LoVo (cell line): ENCODE measurements at regions not wholly inside any gene's neighbourhood (a gene's known extent, or its start where the extent isn't known, plus 50 kb on each side); places are given as distances from the start of the nearest gene placed in this dataset.
"Not testable (repeated sequence)": the region's sequence is repeated elsewhere in the genome, so short reads cannot be mapped to it uniquely, and the experiment has no call there.

Source experiments
- DNase-seq: peaks from one replicate; pipeline ENCODE4 v3.0.0-alpha.2; 2016; ENCODE audit warnings: low spot score

DNA sequence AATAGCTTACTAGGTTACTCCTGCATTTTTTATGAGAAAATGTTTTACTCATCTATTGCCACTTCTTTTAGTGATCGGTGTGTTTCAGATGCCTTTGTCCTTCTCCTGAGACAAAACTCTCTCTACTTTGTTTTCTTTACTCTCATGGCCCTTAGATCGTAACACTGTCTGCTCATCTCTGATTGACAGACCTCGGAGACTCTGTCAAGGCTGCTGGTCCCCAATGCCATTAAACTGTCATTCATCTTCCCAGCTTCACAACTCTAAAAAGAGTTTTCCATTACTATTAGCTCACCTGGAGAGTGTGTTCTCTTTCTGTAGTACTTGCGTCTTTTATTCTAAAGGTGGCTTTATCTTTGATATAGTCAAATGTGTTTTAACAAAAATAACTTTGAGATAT lies 765.2 kb downstream of the SLITRK1 start:
- no peak for DNase-seq

DNA sequence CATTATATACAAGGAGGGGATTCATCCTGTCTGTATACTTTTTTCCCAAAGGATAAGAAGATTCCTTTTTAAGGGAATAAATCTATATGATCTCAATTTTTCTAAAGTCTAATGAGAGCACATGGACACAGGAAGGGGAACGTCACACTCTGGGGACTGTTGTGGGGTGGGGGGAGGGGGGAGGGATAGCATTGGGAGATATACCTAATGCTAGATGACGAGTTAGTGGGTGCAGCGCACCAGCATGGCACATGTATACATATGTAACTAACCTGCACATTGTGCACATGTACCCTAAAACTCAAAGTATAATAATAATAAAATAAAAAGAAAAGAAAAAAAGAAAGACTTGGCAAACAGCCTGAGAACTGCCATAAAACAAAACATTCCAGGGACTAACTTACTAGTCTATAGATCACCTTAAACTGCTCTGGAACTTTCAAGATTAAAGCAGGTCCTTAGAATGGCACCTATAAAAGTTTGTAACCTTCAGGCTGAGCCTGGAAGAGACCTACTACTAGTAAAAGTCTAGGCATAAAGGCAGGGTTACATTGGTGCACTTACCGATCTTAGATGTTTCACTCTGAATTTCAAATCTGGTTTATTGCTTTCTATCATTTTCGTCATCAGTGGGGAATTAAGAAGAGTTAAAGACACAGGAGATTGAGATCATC lies 780.6 kb downstream of the SLITRK1 start:
- not testable (repeated sequence) for DNase-seq

DNA sequence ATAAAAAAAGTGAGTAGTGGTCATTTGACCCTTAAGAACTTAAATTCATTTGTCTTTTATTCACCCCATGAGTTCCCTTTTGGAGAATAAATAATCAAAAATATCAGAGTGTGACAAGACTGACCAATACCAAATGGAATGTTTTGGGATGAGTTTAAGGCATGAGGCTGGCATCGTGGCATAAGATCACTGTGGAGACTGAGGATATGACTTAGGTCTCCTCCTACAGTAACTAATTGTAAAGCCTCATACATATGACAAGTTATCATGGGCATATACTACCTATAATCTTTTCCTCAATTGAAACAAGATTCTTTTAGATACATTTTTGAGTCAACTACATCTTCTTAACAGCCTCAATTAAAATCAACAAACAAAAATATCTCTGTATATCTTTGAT lies 782.0 kb downstream of the SLITRK1 start:
- DNase-seq: no peak

DNA sequence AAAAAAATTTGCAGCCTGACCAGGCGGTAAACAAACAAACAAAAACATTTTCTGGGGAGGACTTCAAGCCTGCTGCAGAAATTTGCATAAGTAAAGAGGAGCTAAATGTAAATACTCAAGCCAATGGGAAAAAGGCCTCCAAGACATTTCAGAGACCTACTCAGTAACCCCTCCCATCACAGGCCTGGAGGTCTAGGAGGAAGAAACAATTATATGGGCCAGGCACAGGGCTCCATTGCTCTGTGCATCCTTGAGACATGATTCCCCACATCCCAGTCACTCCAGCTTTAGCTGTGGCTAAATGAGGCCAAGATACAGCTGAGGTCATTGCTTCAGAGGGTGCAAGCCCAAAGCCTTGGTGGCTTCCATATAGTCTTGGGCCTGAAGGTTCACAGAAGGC lies 793.4 kb downstream of the SLITRK1 start:
- DNase-seq: no peak

DNA sequence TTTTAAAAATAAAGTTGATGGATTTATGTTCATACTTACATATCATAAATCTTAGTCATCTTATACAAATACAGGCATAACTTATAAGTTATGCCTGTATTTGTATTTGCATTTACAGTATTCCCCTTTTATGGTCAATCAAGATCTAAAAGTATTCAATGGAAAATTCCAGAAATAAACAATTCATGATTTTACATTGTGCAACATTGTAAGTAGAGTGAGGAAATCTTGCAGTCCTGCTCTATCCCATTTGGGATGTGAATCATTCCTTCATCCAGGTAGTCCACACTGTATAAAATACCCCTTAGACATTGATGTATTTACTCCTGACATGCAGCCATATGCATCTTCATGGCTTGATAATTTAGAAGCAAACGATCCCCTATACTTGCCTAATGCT lies 795.3 kb downstream of the SLITRK1 start:
- DNase-seq: no peak

DNA sequence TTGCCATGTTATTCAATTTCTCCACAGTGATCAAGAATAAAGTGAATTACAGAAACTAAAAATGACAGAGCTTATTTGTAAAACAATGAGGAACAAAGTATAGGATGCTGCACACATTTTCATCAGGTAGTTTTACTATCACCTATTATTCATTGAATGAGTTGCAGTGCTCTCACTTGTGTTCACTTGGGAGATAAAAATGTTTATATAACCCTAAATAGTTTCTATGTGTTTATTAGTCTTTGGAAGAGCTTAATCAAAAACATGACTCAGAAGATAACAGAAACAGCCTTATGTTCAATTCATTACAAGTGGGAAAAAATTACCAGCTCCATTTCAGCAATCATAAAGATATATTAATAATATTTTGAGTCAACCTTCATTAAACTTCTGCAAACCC lies 796.2 kb downstream of the SLITRK1 start:
- no peak for DNase-seq

DNA sequence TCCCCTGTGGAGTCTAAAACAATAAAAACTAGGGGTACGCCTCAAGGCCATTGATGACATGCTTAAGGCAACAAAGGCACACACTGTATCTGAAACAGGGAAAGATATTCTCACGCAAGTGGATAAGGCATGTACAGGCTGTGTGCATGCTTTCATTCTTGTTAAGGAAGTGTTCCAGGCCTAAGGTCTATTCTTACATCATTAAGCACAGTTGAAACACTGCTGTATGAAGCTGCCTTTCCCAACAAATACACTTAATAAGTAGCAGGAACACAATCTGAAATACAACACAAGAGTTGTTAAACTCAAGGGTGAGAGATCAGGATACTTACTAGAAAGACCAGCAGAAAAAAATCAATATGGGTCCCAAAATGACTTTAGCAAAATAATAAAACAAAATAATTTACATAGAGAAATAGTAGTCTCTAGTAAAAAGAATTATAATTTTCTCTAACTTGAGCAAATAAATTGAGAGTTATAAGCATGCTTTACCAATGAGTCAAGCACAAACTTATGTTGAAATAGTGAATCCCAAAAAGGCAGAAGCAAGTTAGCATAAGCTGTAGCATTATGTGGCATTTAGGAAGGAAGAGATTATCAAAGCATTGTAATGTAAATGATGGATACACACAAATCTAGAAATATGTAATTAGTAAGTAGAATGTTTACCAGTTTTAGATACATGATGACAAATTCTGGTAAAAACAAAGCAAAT lies 796.9 kb downstream of the SLITRK1 start:
- DNase-seq: no peak

DNA sequence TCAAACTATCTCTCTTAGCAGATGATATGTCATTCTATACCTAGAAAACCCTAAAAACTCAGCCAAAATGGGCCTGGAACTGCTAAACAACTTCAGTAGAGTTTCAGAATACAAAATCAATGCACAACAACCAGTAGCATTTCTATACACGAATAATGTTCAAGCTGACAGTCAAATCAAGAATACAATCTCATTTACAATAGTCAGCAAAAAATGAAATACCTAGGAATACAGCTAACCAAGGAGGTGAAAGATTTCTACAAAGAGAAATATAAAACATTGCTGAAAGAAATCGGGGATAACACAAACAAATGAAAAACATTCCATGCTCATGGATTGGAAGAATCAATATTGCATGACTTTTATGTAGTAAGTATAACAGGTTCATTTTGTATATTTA lies 804.8 kb downstream of the SLITRK1 start:
- no peak for DNase-seq

DNA sequence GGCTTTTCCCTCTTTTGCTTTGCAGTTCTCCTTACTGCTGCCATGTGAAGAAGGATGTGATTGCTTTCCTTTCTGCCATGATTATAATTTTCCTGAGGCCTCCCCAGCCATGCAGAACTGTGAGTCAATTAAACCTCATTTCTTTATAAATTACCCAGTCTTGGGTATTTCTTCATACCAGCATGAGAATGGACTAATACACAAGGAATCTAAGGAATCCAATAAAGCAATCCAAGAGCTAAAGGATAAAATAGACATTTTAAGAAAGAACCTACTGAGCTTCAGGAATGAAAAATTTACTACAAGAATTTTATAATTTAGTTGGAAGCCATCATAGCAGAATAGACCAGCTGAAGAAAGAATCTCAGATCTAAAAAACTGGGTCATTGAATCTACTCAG lies 808.3 kb downstream of the SLITRK1 start:
- not testable (repeated sequence) for DNase-seq

DNA sequence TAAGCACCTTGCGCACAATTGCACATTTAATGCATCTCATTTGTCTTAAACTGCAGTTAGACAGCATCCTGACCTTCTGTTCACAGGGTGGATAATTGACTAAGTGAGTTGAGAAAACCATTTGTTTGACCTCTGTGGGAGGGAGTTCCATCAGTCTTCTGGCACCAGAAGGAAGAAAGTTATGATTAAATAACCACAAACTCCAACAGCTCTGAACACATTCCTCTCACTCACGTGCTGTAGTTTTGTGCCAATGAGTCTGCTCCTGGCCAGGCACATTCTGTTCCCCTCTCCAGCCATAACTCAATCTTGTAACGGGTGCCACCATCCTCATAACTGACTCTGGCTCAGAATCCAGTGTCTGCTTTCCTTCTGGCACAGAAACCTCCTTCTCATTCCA lies 817.2 kb downstream of the SLITRK1 start:
- DNase-seq: no peak

DNA sequence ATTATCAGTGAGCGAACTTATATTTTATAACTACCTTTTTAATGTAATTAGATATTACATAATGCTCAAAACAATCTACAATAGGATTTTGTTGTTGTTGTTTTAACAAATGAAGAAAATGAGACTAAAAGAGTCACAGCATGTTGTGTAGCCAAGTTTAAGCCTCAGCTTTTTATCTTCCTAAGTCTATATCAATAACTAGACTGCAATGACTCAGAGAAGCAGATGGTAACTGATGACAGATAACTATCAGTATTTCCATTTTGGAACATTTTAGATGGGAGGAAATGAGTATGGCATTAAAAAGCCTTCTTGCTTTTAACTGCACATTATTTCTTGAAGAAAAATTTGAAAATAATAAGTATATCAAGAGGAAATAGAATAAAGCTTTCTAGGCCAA lies 825.2 kb downstream of the SLITRK1 start:
- DNase-seq: no peak

DNA sequence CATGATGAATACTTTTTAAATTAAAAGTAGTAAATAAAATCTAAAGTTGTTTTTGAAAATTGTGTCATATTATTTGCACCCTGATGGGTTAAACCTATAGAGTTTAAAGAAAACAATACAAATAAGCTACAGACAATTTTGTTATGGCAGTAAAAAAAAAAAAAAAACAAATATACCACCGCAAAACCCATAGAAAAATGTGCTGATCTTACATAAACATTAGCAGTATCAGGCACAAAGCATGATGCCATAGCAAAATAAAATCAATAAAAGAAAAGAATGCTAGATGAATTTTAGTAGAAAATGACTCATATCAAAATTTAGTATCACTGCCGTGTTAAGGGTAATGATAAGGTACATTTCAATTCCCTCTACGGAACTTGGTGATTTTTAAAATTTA lies 826.0 kb downstream of the SLITRK1 start:
- no peak for DNase-seq

DNA sequence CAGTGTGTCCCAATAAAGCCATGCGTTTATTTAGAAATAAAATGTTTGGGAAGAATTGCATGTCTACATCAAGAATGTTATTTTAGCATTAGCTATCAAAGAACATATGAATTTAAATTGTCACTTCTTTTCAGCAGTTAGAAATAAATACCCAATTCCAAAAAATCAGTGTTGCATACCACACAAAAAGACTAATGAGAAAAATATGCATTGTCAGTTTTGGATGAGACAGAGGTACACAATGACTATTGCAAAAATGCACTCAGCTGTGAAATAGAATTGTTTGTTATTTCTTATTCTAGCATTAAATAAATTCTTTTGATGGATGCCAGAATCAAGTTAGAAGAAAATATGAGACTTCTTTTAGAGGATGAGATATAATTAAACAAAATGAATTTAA lies 833.9 kb downstream of the SLITRK1 start:
- DNase-seq: no peak

DNA sequence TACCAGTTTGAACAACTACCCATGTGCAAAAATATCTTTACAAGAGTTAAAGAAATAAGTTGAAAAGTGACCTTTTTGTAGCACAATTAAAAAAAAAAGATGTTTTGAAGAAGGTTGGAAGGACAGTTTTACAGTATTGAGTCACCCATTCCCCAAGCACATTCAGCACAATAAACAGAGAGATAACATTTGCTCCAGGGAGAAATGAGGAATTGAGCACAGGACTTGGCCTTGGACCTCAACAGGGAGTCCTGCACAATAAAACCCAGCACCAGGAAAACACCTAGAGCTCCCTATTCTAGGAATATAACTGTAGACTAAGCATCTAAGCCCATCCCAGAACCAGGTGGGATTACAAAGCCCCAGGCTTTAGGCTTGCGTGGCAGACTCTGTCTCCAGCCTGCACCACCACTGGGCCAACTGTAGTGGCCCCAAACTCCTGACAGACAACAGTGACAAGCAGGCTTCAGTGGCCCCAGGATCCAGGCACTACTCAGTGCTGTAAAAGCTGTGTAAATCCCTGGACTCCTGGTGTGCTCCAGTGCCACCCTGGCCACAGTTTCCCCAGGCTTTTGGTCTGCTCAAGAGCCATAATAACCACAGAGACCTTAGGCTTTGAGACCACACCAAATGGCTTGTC lies 857.2 kb downstream of the SLITRK1 start:
- no peak for DNase-seq

DNA sequence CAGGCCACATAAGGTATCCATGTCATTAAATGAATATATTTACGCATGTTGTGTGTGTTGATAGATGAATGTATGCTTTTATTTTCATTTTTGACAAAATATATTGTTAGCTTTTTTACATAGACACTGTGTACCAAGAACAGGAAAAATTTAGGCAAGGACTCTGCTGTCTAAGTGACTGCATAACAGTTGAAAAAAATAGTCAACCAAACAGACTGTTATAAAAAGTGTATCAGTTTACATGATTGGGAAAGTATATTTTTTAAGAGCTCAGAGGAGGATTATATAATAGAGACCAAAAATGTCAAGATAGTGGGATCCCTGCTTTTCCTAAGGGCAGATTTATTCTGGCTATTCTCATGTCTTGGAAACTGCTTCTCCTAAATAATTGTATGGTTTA lies 858.0 kb downstream of the SLITRK1 start:
- no peak for DNase-seq

DNA sequence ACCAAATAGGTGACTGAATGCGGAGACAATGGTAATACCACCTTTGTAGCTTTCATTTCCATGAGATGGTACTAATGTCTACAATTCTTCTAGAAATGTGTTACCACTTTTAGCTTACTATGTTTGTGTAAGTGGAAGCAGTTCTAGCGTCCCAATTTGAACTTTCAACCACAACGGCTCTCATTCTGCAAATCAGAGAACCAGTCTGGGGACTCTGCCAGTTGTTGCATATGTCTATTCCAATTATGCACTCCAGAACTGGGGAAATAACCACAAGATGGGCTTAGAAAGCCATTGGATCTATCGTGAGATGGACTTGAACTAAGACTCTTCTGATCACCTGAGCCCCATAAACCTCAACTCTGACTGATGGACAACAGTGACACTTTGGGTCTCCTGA lies 862.3 kb downstream of the SLITRK1 start:
- DNase-seq: no peak

DNA sequence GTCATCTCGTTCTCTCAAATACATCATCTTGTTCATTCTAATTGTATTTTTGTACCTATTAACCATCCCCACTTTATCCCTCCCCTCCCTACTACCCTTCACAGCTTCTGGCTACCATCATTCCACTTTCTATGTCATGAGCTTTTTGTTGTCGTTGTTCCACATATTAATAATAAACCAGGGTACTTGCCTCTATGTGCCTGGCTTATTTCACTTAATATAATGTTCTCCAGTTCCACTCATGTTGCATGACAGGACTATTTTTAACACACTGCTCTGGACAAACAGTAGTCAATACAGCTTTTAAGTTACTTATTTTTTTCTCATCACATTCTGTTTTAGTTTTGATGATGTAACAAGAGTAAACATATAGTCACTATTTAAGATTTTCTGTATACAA lies 872.3 kb downstream of the SLITRK1 start:
- no peak for DNase-seq

DNA sequence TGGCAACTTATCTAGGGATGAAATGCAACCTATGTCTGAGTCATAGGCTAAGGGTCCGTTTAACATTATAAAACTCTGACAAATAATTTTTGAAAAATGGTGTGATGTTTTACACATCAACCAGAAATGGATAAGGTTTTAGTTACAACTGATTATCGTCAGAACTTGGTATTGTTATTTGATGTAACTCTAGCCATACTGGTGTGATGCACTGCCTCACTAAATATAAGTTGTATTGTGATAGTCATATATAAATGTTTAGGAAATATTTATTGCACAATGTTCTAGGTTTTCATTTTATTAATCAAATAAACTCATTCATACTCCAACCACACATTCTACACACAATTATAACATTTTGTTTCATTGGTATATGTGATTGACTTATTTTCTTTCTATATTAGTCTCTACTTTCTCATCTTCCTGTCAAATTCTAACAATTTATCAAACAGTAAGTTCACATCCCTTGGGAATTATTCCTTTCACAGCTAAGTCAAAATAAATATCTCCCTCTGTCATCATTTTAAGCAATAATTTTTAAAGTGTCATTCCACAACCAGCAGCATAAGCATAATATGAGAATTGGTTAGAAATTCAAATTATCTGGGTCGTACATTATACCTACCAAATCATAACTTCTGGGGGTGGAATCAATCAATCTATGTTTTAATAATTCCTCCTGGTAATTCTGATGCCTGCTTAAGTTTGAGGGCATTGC lies 873.9 kb downstream of the SLITRK1 start:
- no peak for DNase-seq

DNA sequence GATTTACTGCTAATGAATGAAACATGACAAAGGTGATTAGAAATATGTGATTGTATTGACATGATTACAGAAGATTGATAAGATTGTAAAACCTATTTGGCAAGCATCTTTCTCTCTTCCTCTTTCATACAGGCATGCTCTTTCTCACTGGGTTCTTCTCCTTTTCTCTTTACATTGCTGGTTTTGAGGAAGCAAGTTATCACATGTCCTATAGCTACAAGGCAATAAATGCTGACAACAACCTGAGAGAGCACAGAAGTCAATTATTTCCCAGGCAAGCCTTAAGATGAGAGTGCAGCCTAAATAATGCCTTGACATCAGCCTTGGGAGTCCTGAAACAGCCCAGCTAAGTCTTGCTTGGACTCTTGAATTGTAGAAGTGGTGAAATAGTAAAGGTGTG lies 875.0 kb downstream of the SLITRK1 start:
- DNase-seq: no peak

DNA sequence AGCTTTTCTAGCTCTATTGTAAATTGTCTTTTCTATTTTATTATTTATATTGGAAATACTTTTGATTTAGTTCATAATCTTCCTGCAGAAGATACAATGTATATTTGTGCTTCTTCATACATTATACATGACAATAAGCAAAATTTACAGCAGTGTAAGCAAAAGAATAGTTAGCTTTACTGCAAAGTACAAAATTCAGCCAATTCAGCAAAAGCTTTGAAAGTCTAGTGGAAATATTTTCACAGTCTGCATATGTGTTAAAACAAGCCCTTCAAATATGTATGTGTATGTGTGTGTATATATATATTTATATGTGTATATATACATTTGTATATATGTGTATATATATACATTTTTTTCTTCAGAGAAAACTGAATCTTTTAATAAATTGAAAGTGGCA lies 879.1 kb downstream of the SLITRK1 start:
- DNase-seq: no peak

DNA sequence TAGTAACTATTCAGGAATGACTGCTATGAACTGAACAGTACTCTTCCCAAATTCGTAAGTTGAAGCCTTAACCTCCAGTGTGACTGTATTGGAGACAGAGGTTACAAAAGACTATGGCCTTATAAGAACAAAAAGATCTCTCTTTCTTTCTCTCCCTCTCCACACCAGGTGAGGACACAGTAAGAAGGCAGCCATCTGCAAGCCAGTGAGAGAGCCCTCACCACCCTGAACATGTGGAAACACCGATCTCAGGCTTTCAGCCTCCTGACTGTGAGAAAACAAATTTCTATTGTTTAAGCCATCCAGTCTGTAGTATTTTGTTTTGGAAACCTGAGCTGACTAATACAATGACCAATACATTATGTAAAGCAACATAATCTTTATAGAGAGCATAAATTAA lies 888.9 kb downstream of the SLITRK1 start:
- no peak for DNase-seq

DNA sequence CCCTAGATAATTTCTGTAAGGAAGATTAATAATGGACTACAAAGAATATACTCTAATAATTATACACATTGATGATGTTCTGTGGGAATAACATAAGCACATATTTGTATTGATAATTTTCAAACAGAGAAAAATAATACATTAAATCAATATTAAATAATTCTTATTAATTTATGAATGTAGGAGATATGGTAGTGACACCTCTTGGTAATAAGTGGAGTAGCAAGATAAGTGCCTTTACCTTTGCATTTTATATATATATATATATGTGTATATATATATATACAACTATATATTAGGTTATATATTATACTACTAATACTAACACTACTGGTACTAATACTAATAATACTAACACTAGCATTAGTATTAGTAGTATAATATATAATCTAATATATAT lies 905.8 kb downstream of the SLITRK1 start:
- DNase-seq: no peak
